PC-3 (cell line): ENCODE measurements at regions not wholly inside any gene's neighbourhood (a gene's known extent, or its start where the extent isn't known, plus 50 kb on each side); places are given as distances from the start of the nearest gene placed in this dataset.

ENCODE experiments used
- EZH2 ChIP-seq: fragments of 300-600 bp; sonication (generic); IDR thresholded peaks from one replicate; pipeline ENCODE4 v1.6.1; 2017; ENCODE audit warnings: antibody characterized with exemption, mild to moderate bottlenecking, low read length; ENCODE audit not compliant: unreplicated experiment
- TF ChIP-seq, protein P1 (sequence below): fragments of 300-600 bp; sonication (generic); conservative IDR thresholded peaks from 2 replicates; pipeline ENCODE4 v1.5.1; 2017; ENCODE audit warnings: antibody characterized with exemption, low read depth, mild to moderate bottlenecking, low read length

GRCh38 chr21:33124889-33125288 lies 54.9 kb downstream of the OLIG1 start:
- TF ChIP-seq, protein P1, sequence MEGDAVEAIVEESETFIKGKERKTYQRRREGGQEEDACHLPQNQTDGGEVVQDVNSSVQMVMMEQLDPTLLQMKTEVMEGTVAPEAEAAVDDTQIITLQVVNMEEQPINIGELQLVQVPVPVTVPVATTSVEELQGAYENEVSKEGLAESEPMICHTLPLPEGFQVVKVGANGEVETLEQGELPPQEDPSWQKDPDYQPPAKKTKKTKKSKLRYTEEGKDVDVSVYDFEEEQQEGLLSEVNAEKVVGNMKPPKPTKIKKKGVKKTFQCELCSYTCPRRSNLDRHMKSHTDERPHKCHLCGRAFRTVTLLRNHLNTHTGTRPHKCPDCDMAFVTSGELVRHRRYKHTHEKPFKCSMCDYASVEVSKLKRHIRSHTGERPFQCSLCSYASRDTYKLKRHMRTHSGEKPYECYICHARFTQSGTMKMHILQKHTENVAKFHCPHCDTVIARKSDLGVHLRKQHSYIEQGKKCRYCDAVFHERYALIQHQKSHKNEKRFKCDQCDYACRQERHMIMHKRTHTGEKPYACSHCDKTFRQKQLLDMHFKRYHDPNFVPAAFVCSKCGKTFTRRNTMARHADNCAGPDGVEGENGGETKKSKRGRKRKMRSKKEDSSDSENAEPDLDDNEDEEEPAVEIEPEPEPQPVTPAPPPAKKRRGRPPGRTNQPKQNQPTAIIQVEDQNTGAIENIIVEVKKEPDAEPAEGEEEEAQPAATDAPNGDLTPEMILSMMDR: no peak
- no peak for TF ChIP-seq EZH2
